T-helper 1 cell (primary cell): ENCODE measurements at regions not wholly inside any gene's neighbourhood (a gene's known extent, or its start where the extent isn't known, plus 50 kb on each side); places are given as distances from the start of the nearest gene placed in this dataset.

Experiments
- DNase-seq, 5 donors: peaks; one replicate each; pipeline ENCODE4 v3.0.0-alpha.2; 2012 to 2020

- DNase-seq, result no peak
Measured at GRCh38 chr16:52872731-52873130, 180.0 kb downstream of the CHD9NB start.

- DNase-seq, result no peak
Measured at GRCh38 chr16:52871481-52871880, 181.2 kb downstream of the CHD9NB start.

- no peak for DNase-seq
Measured at GRCh38 chr16:52869243-52869642, 183.5 kb downstream of the CHD9NB start.

- no peak for DNase-seq
Measured at GRCh38 chr16:52863000-52863399, 189.7 kb downstream of the CHD9NB start.

GRCh38 chr16:52861614-52862022 is 191.1 kb downstream of the CHD9NB start:
- no peak for DNase-seq

GRCh38 chr16:52855463-52855862 is 197.2 kb downstream of the CHD9NB start:
- DNase-seq, result no peak

- DNase-seq, result no peak
Measured at GRCh38 chr16:52852978-52853377, 199.7 kb downstream of the CHD9NB start.

- DNase-seq, result no peak
Measured at GRCh38 chr16:52851211-52851740, 201.4 kb downstream of the CHD9NB start.

GRCh38 chr16:52843381-52843780 is 209.3 kb downstream of the CHD9NB start:
- DNase-seq, result no peak

- DNase-seq, result no peak
Measured at GRCh38 chr16:52837251-52837650, 215.4 kb downstream of the CHD9NB start.

GRCh38 chr16:52834736-52835465 is 217.8 kb downstream of the CHD9NB start:
- no peak for DNase-seq

GRCh38 chr16:52832771-52833170 is 219.9 kb downstream of the CHD9NB start:
- no peak for DNase-seq

- DNase-seq, result no peak
Measured at GRCh38 chr16:52827456-52827855, 225.2 kb downstream of the CHD9NB start.

- DNase-seq, result no peak
Measured at GRCh38 chr16:52825892-52826291, 226.8 kb downstream of the CHD9NB start.

- DNase-seq, result no peak
Measured at GRCh38 chr16:52819808-52820207, 232.9 kb downstream of the CHD9NB start.

GRCh38 chr16:52819405-52819804 is 233.3 kb downstream of the CHD9NB start:
- DNase-seq, result no peak

- no peak for DNase-seq
Measured at GRCh38 chr16:52817696-52818095, 235.0 kb downstream of the CHD9NB start.

- DNase-seq, result no peak
Measured at GRCh38 chr16:52816993-52817392, 235.7 kb downstream of the CHD9NB start.

- DNase-seq, result no peak
Measured at GRCh38 chr16:52812678-52813556, 239.8 kb downstream of the CHD9NB start.

GRCh38 chr16:52805559-52806168 is 247.0 kb downstream of the CHD9NB start:
- no peak for DNase-seq

GRCh38 chr16:52800432-52800831 is 252.3 kb downstream of the CHD9NB start:
- DNase-seq, result no peak

GRCh38 chr16:52799149-52799548 is 252.2 kb upstream of the TOX3 start:
- no peak for DNase-seq

- no peak for DNase-seq
Measured at GRCh38 chr16:52787709-52788108, 240.8 kb upstream of the TOX3 start.
